ENCODE measurements at regions not wholly inside any gene's neighbourhood (a gene's known extent, or its start where the extent isn't known, plus 50 kb on each side); places are given as distances from the start of the nearest gene placed in this dataset.

DNA sequence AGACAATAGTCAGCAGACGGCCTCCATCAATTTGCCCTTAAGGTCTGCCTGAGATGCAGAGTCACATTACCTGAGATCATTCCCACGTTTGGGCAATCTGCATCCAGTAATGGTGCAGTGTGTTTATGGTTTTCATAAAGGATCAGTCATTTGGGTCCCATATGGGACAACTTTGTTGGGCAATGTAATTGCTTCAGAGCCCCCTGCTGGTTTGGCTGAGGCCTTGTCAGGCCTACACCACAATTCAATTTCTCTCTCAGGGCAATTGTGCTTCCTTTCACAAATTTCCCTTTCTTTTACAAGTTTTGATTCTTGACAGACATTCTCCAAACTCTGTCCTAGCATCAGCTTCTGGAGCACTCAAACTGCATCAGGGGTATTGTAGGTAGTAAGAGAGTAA lies 191.2 kb upstream of the SSTR1 start:
- no peak for TF ChIP-seq CTCF (IDR thresholded peaks at IDR 0.05; ENCODE audit: low read depth, low read length)
- no peak for DNase-seq (ENCODE audit: low read depth, low spot score)
- H3K4me3 ChIP-seq (ENCODE audit: low read depth, low read length) = no peak overlapping the region
- in situ Hi-C loops (cut with HindIII; ENCODE audit: low sequenced_read_pairs) = no loop called here

GRCh38 chr14:38021861-38022260 lies 185.8 kb upstream of the SSTR1 start:
- H3K4me3 ChIP-seq (ENCODE audit: low read depth, low read length) = no peak overlapping the region
- DNase-seq (ENCODE audit: low read depth, low spot score) = no peak
- no peak for TF ChIP-seq CTCF (IDR thresholded peaks at IDR 0.05; ENCODE audit: low read depth, low read length)
- in situ Hi-C loops (cut with HindIII; ENCODE audit: low sequenced_read_pairs) = no loop called here

- H3K4me3 ChIP-seq (ENCODE audit: low read depth, low read length) = no peak overlapping the region
- in situ Hi-C loops (cut with HindIII; ENCODE audit: low sequenced_read_pairs) = no loop called here
- TF ChIP-seq CTCF (IDR thresholded peaks at IDR 0.05; ENCODE audit: low read depth, low read length) = no peak
- DNase-seq (ENCODE audit: low read depth, low spot score) = no peak
Measured at GRCh38 chr14:38022775-38023174, 184.9 kb upstream of the SSTR1 start.

DNA sequence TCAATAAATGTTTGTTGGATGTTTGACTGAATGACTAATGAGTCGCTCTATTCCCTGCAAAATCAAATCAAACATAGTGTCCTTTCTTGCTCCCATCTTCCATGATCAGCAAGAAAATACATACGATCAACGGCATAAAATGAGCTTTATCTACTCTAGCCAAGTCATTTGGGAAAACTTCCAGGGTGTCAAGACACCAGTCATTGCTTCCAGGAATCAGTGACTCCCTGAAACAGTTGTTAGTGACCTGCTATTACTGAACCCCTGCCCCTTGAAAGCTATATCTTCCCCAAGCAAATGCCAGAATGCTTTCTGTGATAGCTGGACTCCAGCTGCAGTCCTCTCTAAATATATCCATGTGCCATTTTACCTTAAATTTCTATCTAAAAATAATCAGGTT lies 169.5 kb upstream of the SSTR1 start:
- TF ChIP-seq CTCF (IDR thresholded peaks at IDR 0.05; ENCODE audit: low read depth, low read length) = no peak
- no peak overlapping the region for H3K4me3 ChIP-seq (ENCODE audit: low read depth, low read length)
- no peak for DNase-seq (ENCODE audit: low read depth, low spot score)
- in situ Hi-C loops (cut with HindIII; ENCODE audit: low sequenced_read_pairs) = no loop called here

DNA sequence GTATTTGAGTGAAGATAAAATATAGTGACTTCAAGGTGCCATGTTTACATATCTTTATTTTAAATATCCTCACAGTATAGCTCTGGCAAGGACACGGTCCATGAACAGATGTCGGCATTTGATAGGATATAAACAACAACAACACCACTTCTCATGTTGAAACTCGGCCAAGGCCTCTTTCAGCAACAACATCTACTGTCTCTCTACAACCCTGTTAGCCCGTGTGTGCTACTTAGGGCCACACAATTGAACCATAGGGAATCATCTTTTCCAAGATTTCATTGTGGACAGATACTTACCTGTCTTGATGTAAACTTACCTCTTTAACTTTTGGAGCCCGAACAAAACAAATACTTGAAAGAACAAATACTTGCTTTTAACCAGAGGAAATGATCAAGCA lies 168.7 kb upstream of the SSTR1 start:
- DNase-seq (ENCODE audit: low read depth, low spot score) = no peak
- no peak for TF ChIP-seq CTCF (IDR thresholded peaks at IDR 0.05; ENCODE audit: low read depth, low read length)
- in situ Hi-C loops (cut with HindIII; ENCODE audit: low sequenced_read_pairs) = no loop called here
- H3K4me3 ChIP-seq (ENCODE audit: low read depth, low read length) = no peak overlapping the region

DNA sequence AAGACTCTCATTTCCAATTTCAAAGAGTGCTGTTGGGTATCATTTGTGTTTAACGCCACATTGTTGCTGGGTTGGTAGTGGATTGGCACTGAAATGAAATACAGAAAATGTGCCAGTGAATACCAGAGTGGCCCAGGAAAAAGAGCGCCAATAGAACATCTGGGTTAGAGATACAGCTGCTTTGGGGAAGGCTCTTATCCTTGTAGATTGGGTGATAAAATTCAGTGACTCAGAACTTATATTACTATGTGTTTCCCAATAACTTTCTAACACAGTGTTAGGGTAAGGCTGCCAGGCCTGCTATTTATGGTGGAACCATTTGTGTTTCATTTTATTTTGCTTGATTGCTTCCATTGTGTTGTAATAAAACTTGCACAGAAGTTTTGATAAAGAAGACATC lies 168.2 kb upstream of the SSTR1 start:
- no peak for DNase-seq (ENCODE audit: low read depth, low spot score)
- H3K4me3 ChIP-seq (ENCODE audit: low read depth, low read length) = no peak overlapping the region
- in situ Hi-C loops (cut with HindIII; ENCODE audit: low sequenced_read_pairs) = no loop called here

More for the DNA sequence above, 168.2 kb upstream of the SSTR1 start:
- no peak for TF ChIP-seq CTCF (IDR thresholded peaks at IDR 0.05; ENCODE audit: low read depth, low read length)

All from astrocyte of the spinal cord (primary cell).